Esophagus squamous epithelium (tissue), 4 donors: ENCODE measurements at regions not wholly inside any gene's neighbourhood (a gene's known extent, or its start where the extent isn't known, plus 50 kb on each side); places are given as distances from the start of the nearest gene placed in this dataset.

Source experiments
- POLR2A ChIP-seq, 4 donors: fragments of 450-650 bp; IDR thresholded peaks; one replicate each; pipeline ENCODE4 v1.6.1; 2017; ENCODE audit warnings: antibody characterized with exemption in 4 of 4, mild to moderate bottlenecking in 4 of 4, moderate library complexity in 3 of 4
- TF ChIP-seq, protein P1 (sequence below), 6 experiments: fragments of 450-650 bp in 4 of 6; fragments of 200-600 bp in 2 of 6; sonication (generic) in 2 of 6; IDR thresholded peaks; one replicate each; pipeline ENCODE4 v1.5.1; 2016 to 2019; ENCODE audit warnings: antibody characterized with exemption in 6 of 6, mild to moderate bottlenecking in 4 of 6, moderate library complexity in 4 of 6

DNA sequence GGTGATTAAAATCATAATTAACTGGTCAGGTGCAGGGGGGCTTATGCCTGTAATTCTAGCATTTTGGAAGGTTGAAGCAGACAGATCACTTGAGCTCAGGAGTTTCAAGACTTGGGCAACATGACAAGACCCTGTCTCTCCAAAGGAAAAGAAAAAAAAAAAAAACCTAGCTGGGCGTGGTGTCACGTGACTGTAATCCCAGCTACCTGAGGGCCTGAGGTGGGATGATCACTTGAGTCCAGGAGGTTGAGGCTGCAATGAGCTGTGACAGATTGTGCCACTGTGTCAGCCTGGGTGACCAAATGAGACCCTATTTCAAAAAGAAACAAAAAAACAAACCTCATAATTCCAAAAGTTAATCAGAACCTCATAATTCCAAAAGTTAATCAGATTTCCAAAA is 505.5 kb downstream of the CDH8 start:
- TF ChIP-seq, protein P1, sequence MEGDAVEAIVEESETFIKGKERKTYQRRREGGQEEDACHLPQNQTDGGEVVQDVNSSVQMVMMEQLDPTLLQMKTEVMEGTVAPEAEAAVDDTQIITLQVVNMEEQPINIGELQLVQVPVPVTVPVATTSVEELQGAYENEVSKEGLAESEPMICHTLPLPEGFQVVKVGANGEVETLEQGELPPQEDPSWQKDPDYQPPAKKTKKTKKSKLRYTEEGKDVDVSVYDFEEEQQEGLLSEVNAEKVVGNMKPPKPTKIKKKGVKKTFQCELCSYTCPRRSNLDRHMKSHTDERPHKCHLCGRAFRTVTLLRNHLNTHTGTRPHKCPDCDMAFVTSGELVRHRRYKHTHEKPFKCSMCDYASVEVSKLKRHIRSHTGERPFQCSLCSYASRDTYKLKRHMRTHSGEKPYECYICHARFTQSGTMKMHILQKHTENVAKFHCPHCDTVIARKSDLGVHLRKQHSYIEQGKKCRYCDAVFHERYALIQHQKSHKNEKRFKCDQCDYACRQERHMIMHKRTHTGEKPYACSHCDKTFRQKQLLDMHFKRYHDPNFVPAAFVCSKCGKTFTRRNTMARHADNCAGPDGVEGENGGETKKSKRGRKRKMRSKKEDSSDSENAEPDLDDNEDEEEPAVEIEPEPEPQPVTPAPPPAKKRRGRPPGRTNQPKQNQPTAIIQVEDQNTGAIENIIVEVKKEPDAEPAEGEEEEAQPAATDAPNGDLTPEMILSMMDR (IDR thresholded peaks at IDR 0.05) = no peak
- no peak for TF ChIP-seq POLR2A (IDR thresholded peaks at IDR 0.05)
